Activated B cell treated with CpG ODN at 0.5 μM for 24 hours (primary cell): ENCODE measurements at regions not wholly inside any gene's neighbourhood (a gene's known extent, or its start where the extent isn't known, plus 50 kb on each side); places are given as distances from the start of the nearest gene placed in this dataset.

Experiments used
- ATAC-seq: fragments of 200-7000 bp; cut with Tn5 transposase; one replicate; pipeline ENCODE4 v1.10.0; 2021; ENCODE audit warnings: low read depth, mild to moderate bottlenecking, moderate library complexity
- CTCF ChIA-PET: fragments of 350-600 bp; sonication (Branson Sonifier 250); formaldehyde crosslinking; loops from one replicate; lab custom pipeline; 2021; ENCODE audit warnings: antibody characterized with exemption; lab: Charles Lee
- POLR2A ChIA-PET: fragments of 350-600 bp; sonication (Branson Sonifier 250); formaldehyde crosslinking; loops from one replicate; lab custom pipeline; 2021; ENCODE audit warnings: antibody characterized with exemption; lab: Charles Lee
- DNase-seq: peaks from one replicate; pipeline ENCODE4 v3.0.0; 2022
- H3K27ac Mint-ChIP-seq: one replicate; pipeline ENCODE4 v1.8.0; 2020; ENCODE audit warnings: mixed read lengths
- H3K27me3 Mint-ChIP-seq: one replicate; pipeline ENCODE4 v1.8.0; 2021; ENCODE audit warnings: mixed read lengths
- H3K36me3 Mint-ChIP-seq: one replicate; pipeline ENCODE4 v1.8.0; 2021; ENCODE audit warnings: low read depth, mixed read lengths
- H3K4me1 Mint-ChIP-seq: one replicate; pipeline ENCODE4 v1.8.0; 2021; ENCODE audit warnings: mixed read lengths
- H3K4me3 Mint-ChIP-seq: one replicate; pipeline ENCODE4 v1.8.0; 2020; ENCODE audit warnings: mild to moderate bottlenecking, mixed read lengths
- H3K9me3 Mint-ChIP-seq: one replicate; pipeline ENCODE4 v1.8.0; 2020; ENCODE audit warnings: mixed read lengths
- intact Hi-C: fragments of 100-400 bp; cut with micrococcal nuclease; formaldehyde crosslinking; loops from one replicate; pipeline ENCODE4 v1.15.1; 2024
- TF ChIP-seq, protein P1 (sequence below): fragments of 200-600 bp; IDR thresholded peaks from one replicate; pipeline ENCODE4 v1.8.0; 2022; ENCODE audit warnings: antibody characterized with exemption, mild to moderate bottlenecking

DNA sequence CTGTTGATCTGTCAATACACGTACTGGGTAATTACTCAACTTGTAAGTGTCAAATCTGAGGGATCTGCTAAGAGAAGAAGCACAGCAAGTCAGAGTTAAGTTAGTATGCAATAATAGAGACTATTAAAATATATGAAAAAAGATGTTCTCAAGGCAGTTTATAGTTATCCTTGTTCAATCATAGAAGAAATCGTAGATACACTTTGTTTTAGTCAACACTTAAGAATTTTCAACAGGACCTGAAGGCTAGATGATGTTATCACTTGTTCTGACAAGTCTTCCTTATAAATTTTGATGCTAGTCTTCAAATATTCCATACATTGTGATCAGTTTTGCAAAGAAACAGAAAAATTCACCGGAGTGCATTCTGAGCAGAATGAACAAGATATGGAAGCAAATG, 91.1 kb upstream of the KCNQ5 start:
- H3K9me3 Mint-ChIP-seq, result no peaks in the 10 kb centered on the region
- no peaks in the 10 kb centered on the region for H3K4me1 Mint-ChIP-seq
- POLR2A ChIA-PET, result no interaction called here
- DNase-seq, result no peak
- peaks cover 18% of the 10 kb centered on the region for H3K27me3 Mint-ChIP-seq
- ATAC-seq, result no peak
- TF ChIP-seq, protein P1, sequence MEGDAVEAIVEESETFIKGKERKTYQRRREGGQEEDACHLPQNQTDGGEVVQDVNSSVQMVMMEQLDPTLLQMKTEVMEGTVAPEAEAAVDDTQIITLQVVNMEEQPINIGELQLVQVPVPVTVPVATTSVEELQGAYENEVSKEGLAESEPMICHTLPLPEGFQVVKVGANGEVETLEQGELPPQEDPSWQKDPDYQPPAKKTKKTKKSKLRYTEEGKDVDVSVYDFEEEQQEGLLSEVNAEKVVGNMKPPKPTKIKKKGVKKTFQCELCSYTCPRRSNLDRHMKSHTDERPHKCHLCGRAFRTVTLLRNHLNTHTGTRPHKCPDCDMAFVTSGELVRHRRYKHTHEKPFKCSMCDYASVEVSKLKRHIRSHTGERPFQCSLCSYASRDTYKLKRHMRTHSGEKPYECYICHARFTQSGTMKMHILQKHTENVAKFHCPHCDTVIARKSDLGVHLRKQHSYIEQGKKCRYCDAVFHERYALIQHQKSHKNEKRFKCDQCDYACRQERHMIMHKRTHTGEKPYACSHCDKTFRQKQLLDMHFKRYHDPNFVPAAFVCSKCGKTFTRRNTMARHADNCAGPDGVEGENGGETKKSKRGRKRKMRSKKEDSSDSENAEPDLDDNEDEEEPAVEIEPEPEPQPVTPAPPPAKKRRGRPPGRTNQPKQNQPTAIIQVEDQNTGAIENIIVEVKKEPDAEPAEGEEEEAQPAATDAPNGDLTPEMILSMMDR, result no peak
- no peaks in the 10 kb centered on the region for H3K36me3 Mint-ChIP-seq
- CTCF ChIA-PET, result no interaction called here
- intact Hi-C loops, result no loop called here
- no peak overlapping the region for H3K27ac Mint-ChIP-seq
- no peak overlapping the region for H3K4me3 Mint-ChIP-seq

DNA sequence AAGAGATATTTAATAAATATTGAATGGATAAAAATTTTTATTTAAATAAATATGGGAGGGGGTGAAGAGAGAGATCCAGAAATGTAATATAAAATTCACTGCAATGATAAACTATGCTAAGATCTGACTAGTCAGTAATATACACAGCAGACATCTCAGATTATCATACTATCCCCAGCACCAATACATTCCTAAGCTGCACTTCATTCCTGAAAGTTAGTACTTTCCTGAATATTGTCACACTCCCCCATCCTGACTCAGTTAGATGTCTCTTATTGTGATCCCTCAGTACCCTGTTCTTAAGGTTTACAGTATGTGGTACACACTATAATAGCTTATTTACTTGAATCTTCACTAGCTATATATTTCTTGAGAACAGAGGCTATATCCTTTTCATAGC, 88.3 kb upstream of the KCNQ5 start:
- no peaks in the 10 kb centered on the region for H3K9me3 Mint-ChIP-seq
- no peak for ATAC-seq
- no peak overlapping the region for H3K4me3 Mint-ChIP-seq
- intact Hi-C loops, result no loop called here
- TF ChIP-seq, protein P1, result no peak
- peaks cover 15% of the 10 kb centered on the region for H3K27me3 Mint-ChIP-seq
- H3K36me3 Mint-ChIP-seq, result no peaks in the 10 kb centered on the region
- ChIA-PET POLR2A (no interaction called here), CTCF (no interaction called here)
- H3K27ac Mint-ChIP-seq, result no peak overlapping the region
- no peak for DNase-seq
- H3K4me1 Mint-ChIP-seq, result no peaks in the 10 kb centered on the region

DNA sequence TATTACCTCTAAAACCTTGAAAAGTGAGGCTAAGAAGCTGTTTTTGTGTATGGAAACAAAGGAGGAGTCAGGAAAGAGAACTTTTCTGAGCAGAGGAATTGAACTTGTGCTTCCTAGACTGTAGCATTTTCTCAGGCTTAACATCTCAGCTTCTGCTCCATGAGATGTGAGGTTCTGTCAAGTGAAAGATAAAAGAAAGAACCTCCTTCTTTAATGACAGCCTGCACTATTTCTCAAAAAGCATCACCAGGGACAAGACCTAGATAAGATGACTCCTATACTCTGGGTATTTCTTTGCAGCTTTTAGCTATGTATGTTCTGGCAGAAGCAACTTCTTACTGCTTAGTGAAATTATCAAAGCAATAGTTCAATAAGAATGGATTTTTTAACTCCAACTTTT, 87.6 kb upstream of the KCNQ5 start:
- ChIA-PET CTCF (no interaction called here), POLR2A (no interaction called here)
- DNase-seq, result no peak
- no peak for ATAC-seq
- intact Hi-C loops, result no loop called here
- Mint-ChIP-seq H3K4me1 (no peaks in the 10 kb centered on the region), H3K9me3 (peaks cover 2% of the 10 kb centered on the region), H3K36me3 (no peaks in the 10 kb centered on the region), H3K27me3 (peaks cover 15% of the 10 kb centered on the region), H3K27ac (no peak overlapping the region), H3K4me3 (no peak overlapping the region)
- TF ChIP-seq, protein P1, result no peak

DNA sequence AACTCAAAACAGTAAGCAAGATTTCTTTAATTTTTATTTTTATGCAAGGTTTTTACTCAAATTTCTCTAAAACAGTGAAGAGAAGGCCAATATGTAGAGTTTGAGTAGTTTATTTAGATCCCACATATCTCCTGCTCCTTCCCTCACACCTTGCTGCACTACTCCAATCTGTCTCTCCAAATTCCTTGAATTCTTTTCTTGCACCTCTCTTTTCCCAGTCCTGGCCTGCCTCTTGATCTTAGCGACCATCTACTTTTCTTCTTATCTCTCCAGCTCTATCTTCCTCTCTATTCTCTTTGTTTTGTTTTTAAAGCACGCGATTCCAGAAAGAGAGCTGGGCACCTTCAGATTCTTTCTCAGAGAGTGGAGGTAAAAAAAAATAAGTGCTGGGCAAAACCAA, 86.7 kb upstream of the KCNQ5 start:
- Mint-ChIP-seq H3K27me3 (peaks cover 21% of the 10 kb centered on the region), H3K27ac (no peak overlapping the region), H3K4me3 (no peak overlapping the region), H3K36me3 (no peaks in the 10 kb centered on the region), H3K4me1 (no peaks in the 10 kb centered on the region), H3K9me3 (peaks cover 9% of the 10 kb centered on the region)
- DNase-seq, result no peak
- TF ChIP-seq, protein P1, result no peak
- no peak for ATAC-seq
- intact Hi-C loops, result no loop called here
- POLR2A ChIA-PET, result no interaction called here
- CTCF ChIA-PET, result no interaction called here

DNA sequence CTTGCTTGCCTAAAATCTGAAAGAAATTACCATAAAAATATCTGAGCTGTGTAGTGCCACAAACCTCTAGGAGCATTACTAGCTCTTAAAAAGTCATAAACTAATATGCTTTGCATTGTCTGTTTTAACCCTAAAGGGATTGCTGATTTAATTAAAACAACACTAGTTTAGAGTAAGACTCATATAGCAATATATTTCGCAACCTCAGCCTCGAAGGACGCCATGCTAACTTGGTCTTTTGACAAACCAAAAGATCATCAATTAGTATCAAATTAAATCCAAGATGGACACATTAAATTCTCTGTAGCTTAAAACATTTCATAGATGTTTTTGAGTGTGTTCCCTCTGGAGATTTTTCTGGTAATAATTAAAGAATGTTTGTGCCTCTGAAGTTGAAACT, 74.8 kb upstream of the KCNQ5 start:
- no peaks in the 10 kb centered on the region for H3K36me3 Mint-ChIP-seq
- no peaks in the 10 kb centered on the region for H3K9me3 Mint-ChIP-seq
- no peak for DNase-seq
- intact Hi-C loops, result no loop called here
- no peak for ATAC-seq
- no peak overlapping the region for H3K4me3 Mint-ChIP-seq
- no peak overlapping the region for H3K27ac Mint-ChIP-seq
- TF ChIP-seq, protein P1, result no peak
- ChIA-PET POLR2A (no interaction called here), CTCF (no interaction called here)
- no peaks in the 10 kb centered on the region for H3K4me1 Mint-ChIP-seq
- peaks cover 18% of the 10 kb centered on the region for H3K27me3 Mint-ChIP-seq
